ENCODE measurements at regions not wholly inside any gene's neighbourhood (a gene's known extent, or its start where the extent isn't known, plus 50 kb on each side); places are given as distances from the start of the nearest gene placed in this dataset.
A peak's percentile ranks its signal among the peaks of the same experiment; 100 is the strongest.

DNA sequence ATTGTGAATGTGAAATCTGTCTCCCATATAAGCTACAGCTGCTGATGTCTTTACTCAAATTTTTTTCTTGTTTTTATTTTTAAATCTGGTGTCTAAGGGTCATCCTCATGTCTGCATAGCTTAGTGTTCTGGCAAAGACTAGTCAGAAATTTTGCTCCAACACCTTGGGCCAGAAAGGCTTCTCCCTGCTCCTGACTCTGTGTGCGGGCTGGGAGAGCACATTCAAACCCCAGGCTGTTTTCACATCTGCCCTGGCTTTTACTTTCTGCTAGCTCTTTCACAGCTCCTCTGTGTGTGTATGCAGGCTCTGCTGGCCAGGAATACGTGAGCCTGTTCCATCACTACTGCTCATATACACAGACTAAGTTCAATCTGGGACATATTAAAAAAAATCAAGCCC, 102.9 kb upstream of the RIOK3 start:
- ATAC-seq = no peak

DNA sequence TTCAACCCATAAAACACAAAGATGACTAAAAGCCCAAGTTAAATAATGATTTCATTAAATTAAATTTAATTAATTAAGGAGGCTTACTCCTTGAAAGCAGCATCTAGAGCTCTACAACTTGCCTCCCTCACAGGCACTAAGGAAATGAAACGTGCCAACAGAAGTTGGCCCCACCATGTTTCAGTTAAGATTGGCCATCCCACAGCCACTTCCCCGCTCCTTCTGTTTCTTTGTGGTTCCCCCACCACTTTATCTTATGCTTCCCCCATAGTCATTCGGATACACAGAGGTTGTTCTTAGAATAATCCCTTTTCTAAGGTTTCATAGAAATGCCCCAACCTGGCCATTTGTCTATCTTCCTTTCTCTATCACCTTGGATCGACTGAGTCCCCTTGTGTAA, 101.6 kb upstream of the RIOK3 start:
- no peak for ATAC-seq

DNA sequence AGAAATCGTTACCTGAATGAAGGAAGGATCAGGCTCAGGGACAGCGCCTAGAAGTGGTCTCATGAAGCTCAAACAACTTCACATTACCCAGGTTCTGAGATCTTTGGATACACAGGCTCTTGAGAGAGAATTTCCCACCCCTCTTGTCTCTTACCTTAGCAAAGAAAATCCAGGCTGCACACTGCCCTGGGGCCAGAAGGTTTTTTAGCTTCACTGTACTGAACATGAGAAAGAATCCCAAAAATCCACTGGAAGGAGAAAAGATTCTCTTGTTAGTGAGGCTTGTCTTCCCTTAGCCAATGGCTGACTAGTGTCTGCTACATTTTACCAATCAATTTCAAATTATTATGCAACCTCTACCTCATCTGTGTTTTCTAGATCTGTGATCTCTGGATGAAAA, 101.0 kb upstream of the RIOK3 start:
- ATAC-seq = no peak

DNA sequence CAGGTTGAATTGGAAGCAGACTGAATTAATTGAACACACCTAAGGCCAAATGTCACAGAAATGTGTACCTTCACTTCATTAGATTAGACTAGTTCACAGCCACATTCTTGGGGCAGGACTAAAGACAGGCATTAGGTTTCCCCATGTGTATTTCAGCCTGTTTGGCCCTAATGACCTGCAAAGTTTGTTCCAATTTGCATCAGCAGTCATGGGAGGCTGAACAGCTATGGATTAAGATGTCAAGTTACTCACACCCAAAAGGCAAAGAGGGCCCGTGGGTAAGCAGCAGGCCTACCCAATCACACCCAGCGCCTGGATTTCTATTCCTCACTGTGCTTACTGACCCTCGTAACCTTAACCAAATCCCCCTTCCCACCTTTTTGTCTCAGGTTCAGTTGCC, 99.6 kb upstream of the RIOK3 start:
- peak; percentile 37 for ATAC-seq

DNA sequence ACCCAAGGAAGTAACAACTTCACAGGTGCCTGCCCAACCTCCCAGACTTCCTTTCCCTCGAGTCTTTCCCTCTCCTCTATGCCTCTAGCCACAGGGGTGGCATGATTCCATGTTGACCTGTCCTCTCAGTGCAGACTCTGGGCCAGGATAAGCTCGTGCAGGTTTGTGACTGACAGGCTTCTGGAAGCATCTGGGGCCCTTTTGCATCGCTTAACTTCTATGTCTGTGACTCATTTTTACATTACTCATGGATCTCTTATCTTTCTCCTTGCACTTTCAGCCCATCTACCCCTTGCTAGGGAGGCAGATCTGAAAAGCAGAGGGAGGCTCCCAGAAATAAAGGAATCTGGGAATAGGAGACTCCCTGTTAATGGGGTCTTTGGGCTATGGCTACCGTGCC, 98.5 kb upstream of the RIOK3 start:
- no peak for ATAC-seq

DNA sequence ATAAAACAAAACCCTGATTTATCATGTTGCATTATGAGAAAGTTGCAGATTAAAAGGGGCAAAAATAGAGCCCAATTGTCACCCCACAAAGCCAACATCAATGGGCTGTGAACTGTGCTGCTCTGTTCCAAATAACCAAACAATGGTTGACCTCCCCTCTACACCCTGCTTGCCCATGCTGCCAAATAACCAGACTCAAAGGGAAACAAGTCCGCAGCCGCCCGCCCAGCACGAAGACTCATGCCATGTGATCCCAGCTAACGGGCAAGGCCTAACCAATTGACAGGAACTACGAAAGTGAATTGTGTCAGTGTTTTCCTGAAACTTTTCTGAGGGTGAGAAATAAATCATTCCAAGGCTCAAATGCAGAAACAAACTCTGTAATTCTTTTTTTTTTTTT, 97.9 kb upstream of the RIOK3 start:
- no peak for ATAC-seq

DNA sequence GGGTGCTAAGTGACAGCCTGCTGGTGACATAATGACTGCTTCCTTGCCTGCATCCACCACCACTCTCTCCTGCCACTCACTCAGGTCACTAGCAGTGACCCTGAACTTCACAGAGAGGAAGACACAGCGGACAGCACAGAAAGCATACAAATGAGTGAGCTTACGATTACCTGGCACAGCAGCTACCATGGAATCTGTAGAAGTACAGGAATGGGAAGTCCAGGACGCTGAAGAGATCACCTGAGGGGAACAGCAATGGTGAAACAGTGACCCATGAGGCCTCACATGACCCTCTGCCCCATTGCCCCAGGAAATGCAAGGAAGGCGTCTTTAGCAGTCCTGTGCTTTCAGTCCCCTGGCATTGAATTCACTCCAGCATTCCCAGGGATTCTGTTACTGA, 96.7 kb upstream of the RIOK3 start:
- ATAC-seq = no peak

DNA sequence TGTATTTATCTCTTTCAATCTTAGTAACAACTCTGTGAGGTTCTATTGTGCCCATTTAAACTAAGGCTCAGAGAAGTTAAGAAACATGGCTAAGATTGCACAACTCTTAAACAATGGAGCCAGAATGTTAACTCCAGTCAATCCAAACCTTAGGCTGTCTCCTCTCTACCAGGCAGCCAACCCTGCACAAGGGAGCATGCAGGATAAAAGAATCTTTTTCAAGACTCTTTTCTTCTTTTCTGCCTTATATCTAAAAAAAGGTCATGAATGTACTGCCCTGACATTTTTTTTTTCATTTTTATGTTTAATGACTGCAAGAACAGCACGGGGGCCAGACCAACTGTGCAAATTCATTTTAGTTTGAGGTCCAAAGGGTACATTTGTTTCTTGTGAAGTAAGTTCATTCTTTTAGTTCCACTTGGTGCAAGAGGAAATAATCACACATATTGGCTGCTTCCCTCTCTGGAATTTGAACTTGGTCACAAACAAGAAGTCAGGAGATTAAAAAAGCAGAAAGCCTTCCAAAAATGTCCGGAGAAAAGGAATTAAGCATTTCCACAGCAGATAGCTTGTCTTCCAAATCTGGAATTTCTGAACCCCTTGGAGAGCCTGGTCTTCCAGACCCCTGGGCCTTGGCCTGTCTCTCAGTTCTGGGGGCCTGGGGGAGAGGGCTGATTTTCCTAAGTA, 96.0 kb upstream of the RIOK3 start:
- ATAC-seq = peak; percentile 41

DNA sequence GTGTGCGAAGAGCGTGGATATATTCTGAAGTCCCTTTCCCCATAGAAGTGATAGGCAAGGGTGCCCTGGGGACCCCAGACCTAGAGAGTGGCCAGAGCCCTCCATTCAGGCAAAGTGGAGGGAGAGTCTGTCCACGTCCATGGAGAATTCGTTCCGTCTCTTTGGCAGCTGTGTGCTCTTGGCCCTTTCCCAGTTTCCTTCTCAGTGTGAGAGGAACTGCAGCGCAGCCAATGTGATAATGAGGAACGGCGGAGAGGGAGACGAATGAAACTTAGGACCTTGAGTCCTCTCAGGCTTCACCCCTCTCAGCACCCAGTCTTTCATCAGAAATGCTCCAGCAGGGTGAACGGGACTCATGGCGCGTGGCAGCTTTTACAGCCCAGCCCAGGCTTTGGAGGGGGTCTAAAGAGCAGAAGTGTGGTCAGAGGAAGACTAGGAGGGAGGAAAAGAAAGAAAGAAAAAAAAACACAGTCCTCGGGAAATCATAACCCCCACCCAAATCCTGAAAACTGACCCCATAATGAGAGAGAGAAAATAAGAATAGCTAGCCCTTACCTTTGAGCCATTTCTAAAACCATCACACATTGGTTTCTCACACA, 95.0 kb upstream of the RIOK3 start:
- no peak for ATAC-seq

DNA sequence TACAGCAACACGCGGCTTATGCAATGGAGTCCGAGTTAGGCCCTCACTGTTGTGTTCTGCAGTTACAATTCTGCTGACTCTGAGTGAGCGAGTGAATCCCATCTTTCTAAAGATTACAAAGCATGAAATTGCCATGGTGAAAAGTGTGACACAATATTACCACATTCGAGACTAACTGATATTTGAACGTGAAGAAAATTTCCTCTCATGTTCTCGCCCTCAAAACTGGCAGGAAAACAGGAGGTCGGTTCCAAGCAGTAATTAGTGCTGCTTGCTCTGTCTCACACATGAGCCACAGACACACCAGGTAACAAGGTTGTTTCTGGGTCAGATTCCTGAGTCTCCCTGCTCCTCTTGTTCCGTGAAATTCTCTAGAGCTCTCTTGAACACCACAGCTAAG, 93.7 kb upstream of the RIOK3 start:
- no peak for ATAC-seq

DNA sequence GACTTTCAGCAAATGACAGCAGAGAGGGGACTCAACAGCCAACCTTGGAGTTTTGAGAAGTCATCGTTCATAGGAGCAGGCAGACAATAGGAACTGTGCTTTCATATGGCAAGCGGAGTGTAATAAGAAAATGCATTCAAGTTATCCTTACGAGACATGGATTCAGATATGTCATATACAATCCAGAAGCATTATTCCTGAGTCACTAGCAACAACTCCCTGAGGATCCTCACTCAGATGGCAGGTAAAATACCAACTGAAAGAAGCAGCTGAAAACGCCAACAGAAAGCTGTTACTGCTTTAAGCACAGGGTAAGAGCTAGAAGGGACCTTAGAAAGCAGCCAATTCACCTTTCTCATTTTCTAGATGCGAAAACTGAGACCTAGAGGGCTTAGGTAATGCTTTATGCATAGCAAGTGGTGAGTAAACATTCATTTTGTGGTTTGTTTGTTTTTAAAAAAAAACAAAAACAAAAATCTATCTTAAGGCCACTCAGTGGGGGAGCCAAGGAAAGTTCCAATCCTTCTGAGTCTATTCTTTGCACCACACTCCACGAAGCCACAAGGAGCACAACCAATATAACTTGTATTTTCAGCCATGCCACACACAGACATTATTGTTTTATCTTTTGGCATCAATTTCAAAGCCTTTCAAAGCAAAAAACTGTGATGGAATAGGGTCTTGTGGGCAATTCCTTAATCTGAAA, 89.1 kb upstream of the RIOK3 start:
- no peak for ATAC-seq

DNA sequence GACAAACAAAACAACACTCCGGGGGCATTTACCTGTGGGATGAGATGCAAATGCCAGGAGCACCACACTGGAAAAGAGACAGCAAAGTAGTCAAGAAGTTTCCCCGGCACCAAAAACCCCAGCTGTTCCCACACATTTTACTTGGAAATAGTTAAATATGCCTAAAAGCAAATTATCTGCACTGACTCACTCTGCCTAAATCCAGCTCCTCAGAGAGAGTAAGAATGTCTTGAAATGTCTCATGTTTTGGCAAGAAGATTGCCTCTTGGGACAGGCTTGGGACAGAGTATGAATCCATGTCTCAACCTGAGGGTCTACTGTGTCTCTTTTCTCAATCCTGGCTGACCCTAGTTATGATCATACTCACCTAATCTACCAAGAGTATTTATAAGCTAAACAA, 87.5 kb upstream of the RIOK3 start:
- ATAC-seq = no peak

DNA sequence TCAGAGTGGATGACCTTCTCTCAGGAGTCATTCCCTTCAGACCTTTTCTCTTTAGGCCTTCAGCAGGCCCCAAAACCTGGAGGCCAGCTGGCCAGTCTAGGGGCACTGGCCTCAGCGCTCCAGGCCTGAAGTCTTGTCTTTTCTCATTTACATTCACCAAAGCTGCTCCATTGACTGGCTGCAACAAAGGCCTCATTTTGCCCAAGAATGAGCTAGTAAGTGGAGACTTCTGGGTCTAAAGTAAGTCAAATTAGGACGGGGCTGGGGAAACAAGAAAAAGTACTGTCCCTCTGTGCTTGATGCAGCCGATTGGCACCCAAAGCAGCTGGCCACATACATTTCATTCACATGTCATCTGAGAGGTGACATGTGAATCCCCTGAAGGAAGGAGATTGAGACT, 83.8 kb upstream of the RIOK3 start:
- ATAC-seq = no peak

DNA sequence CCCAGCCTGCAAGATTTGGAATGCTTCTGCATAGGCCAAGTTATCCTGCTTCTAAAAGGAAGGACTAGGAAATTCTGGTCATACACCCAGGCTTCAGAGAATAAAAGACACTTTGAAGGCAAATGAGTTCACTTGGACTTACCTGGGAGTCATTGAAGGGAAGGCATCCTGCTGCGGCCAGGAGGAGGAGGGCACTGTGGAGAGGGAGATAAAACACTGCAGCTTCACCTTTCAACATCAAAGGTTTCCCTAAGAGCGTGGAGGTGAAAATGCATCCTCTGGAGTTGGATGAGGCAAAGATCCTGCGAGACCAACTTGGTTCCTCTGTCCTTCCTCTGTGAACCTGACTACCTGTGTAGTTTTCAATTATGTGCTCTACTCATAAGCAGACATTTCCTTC, 79.5 kb upstream of the RIOK3 start:
- ATAC-seq = no peak

DNA sequence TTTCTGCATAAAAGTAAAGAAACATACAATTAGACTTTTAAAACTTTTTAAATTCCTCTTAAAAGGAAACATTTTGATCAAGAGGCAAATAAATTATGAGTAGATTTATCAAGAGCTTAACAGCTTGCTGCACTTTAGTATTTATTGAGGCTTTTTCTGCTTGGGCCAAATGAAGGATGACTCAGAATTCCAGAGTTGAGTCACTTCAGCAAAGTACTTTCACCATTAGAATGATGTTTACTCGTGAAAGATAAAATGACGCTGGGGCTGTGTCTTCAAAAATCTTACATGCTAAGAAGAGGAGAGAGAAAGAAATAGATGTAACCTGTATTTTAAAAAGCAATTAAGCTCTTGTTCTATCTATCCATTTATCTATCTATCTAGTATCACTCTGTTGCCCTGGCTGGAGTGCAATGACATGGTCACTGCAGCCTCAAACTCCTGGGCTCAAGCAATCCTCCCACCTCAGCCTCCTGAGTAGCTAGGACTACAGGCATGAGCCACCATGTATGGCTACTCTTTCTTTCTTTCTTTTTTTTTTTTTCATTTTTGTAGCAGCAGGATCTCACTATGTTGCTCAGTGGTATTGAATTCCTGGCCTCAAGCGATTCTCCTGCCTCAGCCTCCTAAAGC, 75.3 kb upstream of the RIOK3 start:
- peak; percentile 70 for ATAC-seq

DNA sequence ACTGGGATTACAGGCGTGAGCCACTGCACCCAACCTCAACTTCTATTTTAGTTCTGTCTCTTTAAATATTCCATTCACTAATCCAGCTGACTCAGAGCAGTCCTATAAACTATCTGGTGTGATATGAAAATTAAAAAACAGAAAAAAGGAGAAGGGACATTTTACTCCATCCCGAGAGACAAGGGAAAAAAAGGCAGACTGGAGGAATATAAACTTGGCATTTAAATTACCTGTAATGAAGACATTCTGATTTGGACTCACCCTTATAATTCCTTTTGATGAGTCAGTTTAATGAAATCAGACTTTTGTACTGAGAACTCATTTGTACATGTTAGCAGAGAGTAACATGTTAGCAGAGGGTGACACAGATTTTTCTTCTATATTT, 74.8 kb upstream of the RIOK3 start:
- ATAC-seq = peak; percentile 69

DNA sequence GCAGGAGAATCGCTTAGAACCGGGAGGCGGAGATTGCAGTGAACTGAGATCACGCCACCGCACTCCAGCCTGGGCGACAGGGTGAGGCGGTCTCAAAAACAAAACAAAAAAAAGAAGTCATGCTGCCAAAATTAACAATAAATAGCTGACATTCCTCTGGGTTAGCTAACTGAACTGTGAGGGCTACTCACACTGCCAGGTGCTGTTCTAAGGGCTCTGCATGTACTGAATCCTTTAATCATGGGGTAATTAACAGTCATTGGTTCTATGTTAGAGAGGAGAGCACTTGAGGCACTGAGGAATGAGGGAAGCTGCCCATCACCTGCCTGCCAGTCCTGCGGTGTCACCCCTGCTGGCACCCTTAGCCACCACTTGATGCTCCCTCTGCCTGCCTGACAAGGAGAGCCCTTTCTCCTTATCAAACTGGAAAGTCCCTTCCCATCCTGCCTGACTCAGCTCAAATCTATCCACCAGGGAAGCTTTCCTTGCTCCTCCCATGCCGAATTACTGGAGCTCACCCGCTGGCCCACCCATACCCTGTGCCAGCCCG, 73.0 kb upstream of the RIOK3 start:
- ATAC-seq = no peak

DNA sequence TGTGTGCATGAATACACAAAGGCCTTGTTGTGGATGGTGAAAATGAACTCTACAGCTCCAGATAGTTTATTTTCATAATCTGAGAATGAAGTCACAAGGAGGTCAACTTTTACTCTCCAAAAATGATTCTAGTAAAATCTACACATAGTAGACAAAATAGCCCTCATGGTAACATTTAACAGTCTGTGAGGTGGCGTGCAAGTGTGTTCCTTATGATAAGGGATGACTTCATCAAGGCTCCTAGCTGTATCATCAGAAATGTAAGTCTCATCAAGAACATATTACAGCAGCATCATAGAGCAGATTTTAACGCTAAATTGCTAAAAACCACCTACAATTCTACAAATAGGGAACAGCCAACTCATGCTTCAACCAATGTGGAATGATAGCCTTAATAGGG, 72.3 kb upstream of the RIOK3 start:
- no peak for ATAC-seq

DNA sequence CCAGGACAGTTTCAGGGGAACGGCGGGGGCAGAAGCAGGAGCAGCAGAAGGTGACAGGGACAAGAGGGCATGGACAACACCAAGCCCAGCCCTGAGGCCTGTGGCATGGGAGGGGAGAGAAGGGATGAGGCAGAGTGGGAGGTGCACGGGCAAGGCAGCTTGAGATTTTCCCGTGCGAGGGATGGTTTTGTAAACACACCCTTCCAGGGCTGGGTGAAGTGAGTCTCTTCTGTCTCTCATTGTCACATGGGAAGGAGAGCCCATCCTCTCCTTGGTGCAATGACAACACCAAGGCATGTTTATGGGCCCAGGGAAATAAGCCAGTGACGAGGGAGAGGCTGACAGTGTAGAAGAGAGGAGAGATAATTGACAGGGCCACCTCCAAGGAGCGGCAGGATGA, 69.6 kb upstream of the RIOK3 start:
- no peak for ATAC-seq

DNA sequence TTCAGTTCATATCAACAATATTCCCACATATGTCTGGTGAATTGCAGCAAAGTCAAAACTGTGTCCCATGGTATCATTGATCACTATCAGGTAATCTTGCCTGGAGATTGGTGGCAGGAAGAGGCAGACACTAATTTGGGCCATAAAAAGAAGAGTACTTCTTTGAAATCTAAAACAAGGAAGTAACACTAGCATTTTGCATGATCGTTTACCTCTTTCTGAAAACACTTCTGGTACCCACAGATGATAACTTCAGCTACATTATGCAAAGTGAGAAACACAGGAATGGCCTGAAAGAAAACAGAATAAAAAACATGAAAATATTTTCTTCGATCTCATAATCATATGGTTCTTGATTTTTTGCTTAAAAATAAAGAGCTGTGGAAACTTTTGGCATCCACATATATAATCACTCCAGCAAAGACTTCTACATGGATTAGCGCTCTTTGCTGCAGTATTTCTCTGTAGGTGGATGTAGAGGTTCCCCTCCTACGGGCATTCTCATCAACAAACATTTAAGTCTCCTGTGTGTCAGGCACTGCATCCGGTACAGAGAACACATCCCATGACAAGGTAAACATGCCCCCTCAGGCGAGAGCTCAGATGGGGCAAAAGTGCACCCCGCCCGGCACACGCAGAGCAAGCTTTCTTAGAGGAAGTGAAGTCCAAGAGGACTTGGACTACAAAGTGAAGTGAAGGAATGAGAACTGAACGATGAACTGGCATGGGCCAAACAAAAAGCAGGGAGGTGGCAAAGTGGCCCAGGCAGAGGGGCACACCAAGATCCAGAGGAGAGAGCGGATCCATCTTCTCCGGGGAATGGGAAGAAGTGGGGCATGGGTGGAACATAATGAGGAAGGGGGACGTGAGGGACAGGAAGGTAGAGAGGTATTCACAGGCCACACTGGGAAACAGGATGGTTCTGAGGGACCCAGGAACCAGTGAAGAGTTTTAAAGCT, 68.0 kb upstream of the RIOK3 start:
- no peak for ATAC-seq

DNA sequence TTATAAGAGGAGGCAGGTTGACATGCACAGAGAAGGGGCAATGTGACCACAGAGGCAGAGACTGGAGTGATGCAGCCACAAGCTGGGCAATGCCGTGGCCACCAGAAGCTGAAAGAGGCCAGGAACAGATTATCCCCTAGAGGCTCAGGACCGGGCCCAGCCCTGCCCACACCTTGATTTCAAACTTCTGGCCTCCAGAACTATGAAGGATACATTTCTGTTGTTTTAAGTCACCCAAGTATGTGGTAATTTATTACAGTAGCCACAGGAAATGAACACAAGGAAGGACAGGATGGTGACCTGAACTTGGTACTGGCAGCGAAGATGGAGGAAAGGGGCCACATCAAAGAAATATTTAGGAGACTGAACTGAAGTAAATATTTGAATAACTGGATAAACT, 66.8 kb upstream of the RIOK3 start:
- ATAC-seq = peak; percentile 67

DNA sequence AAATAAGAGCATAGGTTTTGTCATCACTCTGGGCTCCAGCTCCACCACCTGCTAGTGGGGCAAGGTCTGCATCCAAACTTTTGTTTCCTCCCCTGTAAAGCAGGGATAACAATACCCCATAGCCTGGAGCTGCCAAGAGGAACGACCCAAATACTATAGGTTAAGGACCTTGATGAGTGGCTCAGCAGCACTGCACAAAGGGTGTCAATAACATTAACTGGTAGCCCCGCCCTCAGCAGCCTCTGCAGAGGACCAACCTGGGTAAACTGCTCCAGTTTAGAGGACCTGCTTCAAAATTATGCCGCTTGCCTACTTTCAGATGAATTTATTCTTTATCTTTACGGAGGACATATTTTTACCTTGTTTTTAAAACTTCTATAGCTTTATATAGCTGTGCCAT, 65.8 kb upstream of the RIOK3 start:
- ATAC-seq = no peak

All from esophagus mucosa (tissue), 1 donor.